ENCODE measurements at regions not wholly inside any gene's neighbourhood (a gene's known extent, or its start where the extent isn't known, plus 50 kb on each side); places are given as distances from the start of the nearest gene placed in this dataset.
"Not testable (repeated sequence)": the region's sequence is repeated elsewhere in the genome, so short reads cannot be mapped to it uniquely, and the experiment has no call there.

GRCh38 chr5:102617191-102618187, 118.7 kb upstream of the SLCO6A1 start:
- no peak for DNase-seq (ENCODE audit: low spot score)

DNA sequence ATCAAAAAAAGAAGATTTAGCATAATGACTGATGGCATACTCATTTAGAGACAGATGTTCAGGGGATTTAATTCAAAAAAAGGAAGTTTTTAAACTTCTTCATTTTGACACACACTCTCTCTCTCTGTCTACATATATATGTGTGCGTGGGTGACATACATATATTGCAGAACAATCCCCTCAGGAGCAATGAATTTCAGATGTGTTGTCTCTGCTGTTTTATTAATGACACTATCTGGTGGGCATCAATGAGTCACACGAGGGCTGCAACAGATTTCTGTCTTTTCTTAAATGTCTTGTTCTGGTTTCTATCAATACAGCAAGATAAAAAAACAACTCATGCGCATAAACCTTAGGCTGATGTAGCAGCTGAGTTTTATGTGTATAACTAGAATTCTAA, 123.5 kb upstream of the SLCO6A1 start:
- no peak for DNase-seq (ENCODE audit: low spot score)

DNA sequence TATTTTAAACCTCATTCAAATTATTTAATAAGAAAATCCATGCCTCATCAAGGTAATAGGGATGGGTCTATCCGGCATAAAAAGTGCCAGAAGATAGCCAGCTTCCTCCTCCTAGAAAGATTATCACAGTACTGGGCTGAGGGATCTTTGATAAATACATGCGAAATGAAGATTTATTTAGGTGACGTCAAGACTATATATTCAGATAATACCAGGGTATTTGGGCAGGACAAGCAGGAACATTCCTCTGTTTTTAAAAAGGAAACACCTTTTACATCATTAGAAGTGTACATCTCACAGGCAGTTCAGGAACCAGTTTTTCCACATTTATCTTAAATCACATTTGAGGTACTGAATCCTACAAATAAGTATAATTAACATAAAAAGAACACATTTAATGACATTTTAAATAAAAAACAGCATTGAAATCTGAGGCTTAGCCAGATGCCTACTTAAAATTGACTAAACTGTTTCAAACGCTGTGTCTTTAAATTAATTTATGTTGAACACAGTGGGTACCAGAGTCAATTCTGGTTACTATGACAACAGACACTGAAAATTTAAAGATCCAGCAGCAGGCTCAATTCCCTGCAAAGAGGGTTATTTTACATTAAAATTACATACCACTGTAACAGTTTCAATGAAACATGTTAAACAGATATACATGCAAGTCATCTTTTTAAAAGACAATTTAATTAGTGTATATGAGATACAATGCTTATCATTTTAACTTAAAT, 124.7 kb upstream of the SLCO6A1 start:
- no peak for DNase-seq (ENCODE audit: low spot score)

- no peak for DNase-seq (ENCODE audit: low spot score)
These were observed 125.6 kb upstream of the SLCO6A1 start for GRCh38 chr5:102624405-102624804.

- no peak for DNase-seq (ENCODE audit: low spot score)
These were observed 126.7 kb upstream of the SLCO6A1 start for GRCh38 chr5:102625468-102625867.

DNA sequence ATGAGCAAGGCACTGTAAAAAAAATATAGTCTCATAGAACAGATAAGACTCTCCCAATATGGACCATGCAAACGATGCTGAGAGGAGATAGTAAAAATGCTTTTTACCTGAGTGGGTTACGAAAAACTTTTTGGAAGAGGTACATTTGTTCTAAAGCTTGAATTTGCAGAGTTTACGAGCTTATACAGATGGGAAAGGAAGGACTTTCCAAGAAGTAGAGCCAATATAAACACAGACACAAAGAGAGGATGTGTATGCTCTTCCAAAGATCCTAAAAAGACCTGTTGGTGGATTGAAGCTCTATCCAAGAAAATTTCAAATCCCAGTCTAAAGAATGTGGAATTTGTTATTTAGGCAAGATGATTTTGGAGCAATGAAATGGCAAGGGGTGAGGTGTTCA, 127.1 kb upstream of the SLCO6A1 start:
- DNase-seq (ENCODE audit: low spot score), result no peak

GRCh38 chr5:102627315-102627714, 127.8 kb upstream of the PAM start:
- no peak for DNase-seq (ENCODE audit: low spot score)

- no peak for DNase-seq (ENCODE audit: low spot score)
These were observed 126.5 kb upstream of the PAM start for GRCh38 chr5:102628441-102629175.

GRCh38 chr5:102629827-102630605, 125.1 kb upstream of the PAM start:
- no peak for DNase-seq (ENCODE audit: low spot score)

DNA sequence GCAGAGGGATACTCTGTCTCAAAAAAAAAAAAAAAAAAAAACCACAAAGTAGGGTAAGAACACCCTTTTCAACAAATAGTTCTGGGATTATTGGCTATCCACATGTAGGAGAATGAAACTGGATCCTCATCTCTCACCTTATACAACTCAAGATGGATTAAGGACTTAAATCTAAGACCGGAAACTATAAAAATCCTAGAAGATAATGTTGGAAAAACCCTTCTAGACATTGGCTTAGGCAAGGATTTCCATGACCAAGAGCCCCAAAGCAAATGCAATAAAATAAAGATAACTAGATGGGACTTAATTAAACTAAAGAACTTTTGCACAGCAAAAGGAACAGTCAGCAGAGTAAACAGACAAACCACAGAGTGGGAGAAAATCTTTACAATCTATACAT, 119.7 kb upstream of the PAM start:
- DNase-seq (ENCODE audit: low spot score), result not testable (repeated sequence)

DNA sequence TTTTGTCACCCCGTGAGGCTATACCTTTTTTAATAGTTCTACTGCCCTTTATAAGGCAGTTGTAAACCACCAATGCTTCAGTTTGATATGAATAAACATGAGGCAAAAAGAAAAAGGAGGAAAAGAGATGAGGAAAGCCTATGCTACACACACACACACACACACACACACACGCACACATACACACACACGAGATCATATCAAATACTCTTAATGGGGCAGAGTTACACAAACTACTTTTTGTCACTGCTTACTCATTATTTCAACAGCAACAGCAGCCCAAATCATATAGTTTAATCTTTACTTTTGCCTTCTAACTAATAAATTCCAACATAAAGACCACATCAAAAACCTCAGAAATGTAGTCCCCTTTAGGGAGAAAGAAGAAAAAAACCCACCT, 116.8 kb upstream of the PAM start:
- DNase-seq (ENCODE audit: low spot score), result no peak

GRCh38 chr5:102638912-102639652, 116.0 kb upstream of the PAM start:
- DNase-seq (ENCODE audit: low spot score), result no peak

DNA sequence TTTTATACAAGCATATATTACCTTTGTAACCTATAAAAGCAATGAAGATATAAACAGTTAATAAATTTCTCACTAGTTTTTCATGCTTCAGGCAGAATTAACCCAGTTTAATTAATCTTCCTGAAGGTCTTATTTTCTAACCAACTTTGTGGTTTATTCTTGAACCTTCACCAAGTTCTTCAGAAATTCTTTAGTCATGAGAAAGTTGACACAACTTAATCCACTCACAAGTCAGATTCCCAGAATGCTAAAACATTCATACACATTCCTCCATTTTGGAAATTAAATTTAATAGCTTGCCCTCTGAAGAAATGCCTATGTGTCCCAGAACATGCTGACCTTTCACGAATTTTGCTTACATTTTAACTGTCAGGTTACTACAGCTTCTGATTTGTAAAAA, 105.4 kb upstream of the PAM start:
- DNase-seq (ENCODE audit: low spot score), result no peak

- no peak for DNase-seq (ENCODE audit: low spot score)
These were observed 103.6 kb upstream of the PAM start for GRCh38 chr5:102651466-102651865.

DNA sequence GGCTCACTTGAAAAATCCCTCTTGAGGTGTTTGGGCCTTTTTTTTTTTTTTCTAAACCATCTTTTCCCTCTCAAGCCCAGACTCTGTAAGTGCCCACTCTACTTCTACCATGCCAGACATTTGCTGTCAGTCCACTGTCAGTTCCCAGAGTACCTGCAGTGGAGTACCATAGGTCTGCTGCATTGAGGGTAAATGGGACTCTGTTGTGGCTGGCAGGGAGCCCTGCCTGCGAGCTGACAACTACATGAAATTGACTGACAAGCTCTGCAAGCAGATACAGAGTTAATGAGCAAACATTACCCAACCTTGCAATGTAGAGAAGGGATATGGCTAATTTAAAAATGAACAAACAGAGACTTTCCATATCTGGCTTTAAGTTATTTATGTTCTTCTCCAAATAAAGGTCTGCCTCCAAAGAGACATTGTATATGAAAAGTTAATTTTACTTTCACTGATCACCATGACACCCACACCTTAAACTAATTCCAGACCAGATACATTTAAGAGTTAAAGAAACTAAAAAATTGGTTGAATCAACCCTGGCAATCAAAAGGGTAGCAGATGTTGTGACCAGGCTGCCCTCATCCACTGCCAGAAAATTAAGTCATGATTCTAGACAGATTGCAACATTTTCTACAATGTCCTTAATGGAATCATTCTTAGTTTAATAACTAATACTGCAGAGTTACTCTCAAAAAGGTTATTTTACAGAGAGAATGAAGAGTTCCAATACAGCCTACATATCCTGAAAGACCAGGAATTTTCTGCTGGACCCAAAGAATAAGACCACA, 100.4 kb upstream of the PAM start:
- DNase-seq (ENCODE audit: low spot score), result no peak

DNA sequence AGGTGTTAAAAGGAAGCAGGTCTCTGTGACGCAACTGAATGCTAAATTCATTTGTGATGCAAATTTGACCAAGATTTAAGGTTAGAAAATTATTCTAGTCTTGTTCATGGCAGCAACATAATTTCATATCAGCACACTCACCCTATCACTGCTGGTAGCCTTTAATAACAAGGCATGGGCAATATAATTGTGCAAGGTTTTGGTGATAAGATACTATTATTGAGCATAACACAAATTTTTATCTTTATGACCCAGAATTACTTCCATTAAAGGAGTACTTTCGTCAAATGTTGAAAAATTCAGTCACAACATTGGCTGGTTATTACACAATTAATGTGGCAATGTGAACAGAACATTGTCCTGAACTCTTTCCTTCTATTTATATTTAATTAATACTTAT, 96.0 kb upstream of the PAM start:
- no peak for DNase-seq (ENCODE audit: low spot score)

DNA sequence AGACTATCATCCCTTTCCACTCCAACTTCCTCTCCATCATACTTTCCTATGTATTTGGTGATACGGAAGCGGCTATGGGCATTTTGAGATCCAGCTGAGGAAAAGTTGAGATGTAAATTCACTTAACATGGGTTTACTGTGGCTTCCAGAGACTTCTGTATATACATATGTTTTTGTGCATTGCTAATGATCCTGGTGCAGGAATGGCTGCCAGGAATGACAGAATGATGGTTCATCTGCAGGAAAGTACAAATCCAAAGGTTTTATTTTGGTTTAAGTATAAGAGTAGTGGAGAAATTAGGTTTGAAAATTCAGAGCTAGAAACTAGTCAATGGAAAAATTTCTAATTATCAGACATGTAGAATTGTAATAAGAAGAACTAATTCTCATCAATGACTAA, 95.0 kb upstream of the PAM start:
- no peak for DNase-seq (ENCODE audit: low spot score)

DNA sequence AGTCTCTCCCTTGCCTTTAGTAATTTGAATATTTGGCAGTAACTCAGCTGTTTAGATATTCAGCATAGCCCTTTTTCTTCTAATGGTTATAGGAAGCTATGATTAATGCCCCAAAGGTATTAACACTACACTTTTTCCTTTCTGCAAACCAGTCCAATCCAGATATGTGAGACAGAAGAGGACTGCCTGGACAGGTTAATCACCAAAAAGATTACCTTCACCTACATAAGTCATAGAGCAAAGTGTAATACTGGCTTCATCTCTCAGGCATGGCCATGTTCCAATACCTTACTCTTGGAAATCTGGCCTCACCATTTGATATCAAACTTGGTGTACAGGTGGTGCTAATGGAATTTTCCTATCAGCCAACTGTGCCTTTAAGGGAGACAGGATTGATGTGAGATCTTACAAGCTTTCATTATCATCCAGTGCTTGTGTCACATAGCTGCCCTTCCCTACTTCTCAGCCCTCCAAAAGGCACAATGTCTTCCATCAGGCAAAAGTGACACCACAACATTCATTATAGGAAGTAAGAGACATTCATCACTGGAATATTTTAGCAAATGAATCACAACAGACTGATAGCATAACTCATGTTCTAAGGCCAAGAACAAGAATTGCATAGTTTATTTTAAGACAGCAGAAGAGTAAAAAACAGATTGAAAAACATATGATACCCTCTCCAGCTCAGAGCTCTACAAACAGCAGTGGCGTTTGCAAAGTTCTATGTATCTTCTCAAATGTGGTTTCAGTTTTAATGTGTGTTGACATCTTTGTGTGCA, 91.2 kb upstream of the PAM start:
- DNase-seq (ENCODE audit: low spot score), result no peak

DNA sequence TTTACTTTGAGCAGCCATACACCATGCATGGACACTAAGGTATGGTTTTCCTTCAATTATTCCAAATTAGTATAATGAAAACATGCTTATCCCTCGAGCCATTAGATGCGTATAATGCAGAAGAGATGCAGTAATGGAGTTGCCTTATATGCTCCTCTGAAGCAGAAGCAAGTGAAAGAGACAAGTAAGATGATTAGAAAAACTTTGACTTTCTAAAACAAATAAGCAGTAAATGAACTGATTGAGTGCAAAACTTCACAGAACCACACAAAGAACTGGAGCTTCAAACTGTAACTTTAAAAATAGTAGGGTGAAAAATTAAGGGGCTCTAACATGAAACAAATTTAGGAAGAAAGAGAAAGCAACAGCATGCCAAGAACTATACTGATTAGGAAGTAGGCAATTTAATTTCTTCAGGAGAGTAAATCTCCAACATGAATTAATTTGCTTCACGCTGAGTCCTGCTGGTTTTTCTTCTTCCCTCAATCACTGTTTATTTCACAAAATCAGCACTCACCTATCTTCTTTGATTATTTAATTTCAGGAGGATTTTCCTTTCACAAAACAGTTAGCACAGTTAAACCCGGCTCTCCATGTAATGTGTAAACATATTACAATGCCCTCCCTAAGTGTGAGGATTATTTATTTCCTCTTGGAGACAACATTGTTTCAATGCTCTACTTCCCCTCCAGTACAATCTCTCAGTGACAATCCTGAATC, 90.3 kb upstream of the PAM start:
- no peak for DNase-seq (ENCODE audit: low spot score)

Measured in globus pallidus (tissue), 1 donor.